ENCODE measurements at regions not wholly inside any gene's neighbourhood (a gene's known extent, or its start where the extent isn't known, plus 50 kb on each side); places are given as distances from the start of the nearest gene placed in this dataset.
A peak's percentile ranks its signal among the peaks of the same experiment; 100 is the strongest.

GRCh38 chr3:127134466-127134865 is 58.5 kb upstream of the PRR23E start:
- no peaks in the 10 kb centered on the region for H3K9me3 ChIP-seq
- no peak overlapping the region for H3K4me3 ChIP-seq
- no peak for DNase-seq
- no peak overlapping the region for H3K27ac ChIP-seq
- ATAC-seq: no peak
- peaks cover 8% of the 10 kb centered on the region for H3K4me1 ChIP-seq
- peaks cover 19% of the 10 kb centered on the region for H3K27me3 ChIP-seq
- no peak for TF ChIP-seq CTCF (IDR thresholded peaks at IDR 0.05)
- intact Hi-C loops (cut with DNase I): no loop called here
- H3K36me3 ChIP-seq: no peaks in the 10 kb centered on the region

- TF ChIP-seq CTCF (IDR thresholded peaks at IDR 0.05): no peak
- H3K4me3 ChIP-seq: no peak overlapping the region
- no peak overlapping the region for H3K27ac ChIP-seq
- intact Hi-C loops (cut with DNase I): no loop called here
- H3K36me3 ChIP-seq: no peaks in the 10 kb centered on the region
- ATAC-seq: no peak
- no peaks in the 10 kb centered on the region for H3K9me3 ChIP-seq
- H3K4me1 ChIP-seq: peaks cover 8% of the 10 kb centered on the region
- H3K27me3 ChIP-seq: peaks cover 19% of the 10 kb centered on the region
- no peak for DNase-seq
These were observed 58.1 kb upstream of the PRR23E start for GRCh38 chr3:127134887-127135240.

GRCh38 chr3:127135241-127136023 is 57.5 kb upstream of the PRR23E start:
- H3K4me1 ChIP-seq: peaks cover 8% of the 10 kb centered on the region
- DNase-seq (no peak), ATAC-seq (peak; percentile 3)
- H3K27me3 ChIP-seq: peaks cover 19% of the 10 kb centered on the region
- intact Hi-C loops (cut with DNase I): no loop called here
- H3K9me3 ChIP-seq: no peaks in the 10 kb centered on the region
- peak overlapping the region; percentile 24 for H3K4me3 ChIP-seq
- H3K27ac ChIP-seq: no peak overlapping the region
- no peaks in the 10 kb centered on the region for H3K36me3 ChIP-seq
- TF ChIP-seq CTCF (IDR thresholded peaks at IDR 0.05): no peak

GRCh38 chr3:127136024-127136600 is 56.8 kb upstream of the PRR23E start:
- H3K27ac ChIP-seq: no peak overlapping the region
- H3K9me3 ChIP-seq: no peaks in the 10 kb centered on the region
- peaks cover 8% of the 10 kb centered on the region for H3K4me1 ChIP-seq
- no peaks in the 10 kb centered on the region for H3K36me3 ChIP-seq
- no peak for ATAC-seq
- H3K4me3 ChIP-seq: no peak overlapping the region
- intact Hi-C loops (cut with DNase I): no loop called here
- no peak for TF ChIP-seq CTCF (IDR thresholded peaks at IDR 0.05)
- peaks cover 19% of the 10 kb centered on the region for H3K27me3 ChIP-seq
- no peak for DNase-seq

- DNase-seq: no peak
- ATAC-seq: no peak
- H3K36me3 ChIP-seq: no peaks in the 10 kb centered on the region
- no peaks in the 10 kb centered on the region for H3K9me3 ChIP-seq
- no peak for TF ChIP-seq CTCF (IDR thresholded peaks at IDR 0.05)
- H3K4me1 ChIP-seq: peaks cover 9% of the 10 kb centered on the region
- intact Hi-C loops (cut with DNase I): no loop called here
- H3K27me3 ChIP-seq: peaks cover 13% of the 10 kb centered on the region
- no peak overlapping the region for H3K4me3 ChIP-seq
- H3K27ac ChIP-seq: no peak overlapping the region
These were observed 56.2 kb upstream of the PRR23E start for GRCh38 chr3:127136706-127137105.
